Panc1 (cell line): ENCODE measurements at regions not wholly inside any gene's neighbourhood (a gene's known extent, or its start where the extent isn't known, plus 50 kb on each side); places are given as distances from the start of the nearest gene placed in this dataset.

Experiments used
- ATAC-seq: fragments of 200-7000 bp; cut with Tn5 transposase; 2 replicates; pipeline ENCODE4 v1.9.1; 2020; ENCODE audit warnings: mild to moderate bottlenecking, moderate library complexity
- BruUV-seq: library from RNA; stranded (reverse); fragments of 400-500 nt; replicated peaks from 2 replicates; lab custom pipeline; 2021; lab: Mats Ljungman, UMichigan
- CTCF ChIA-PET: fragments of 300-600 bp; sonication (Branson Sonifier 250); formaldehyde crosslinking; loops from one replicate; lab custom pipeline; 2022; ENCODE audit warnings: antibody characterized with exemption; lab: Charles Lee
- POLR2A ChIA-PET: fragments of 300-600 bp; sonication (Branson Sonifier 250); formaldehyde crosslinking; loops from one replicate; lab custom pipeline; 2022; ENCODE audit warnings: antibody characterized with exemption; lab: Charles Lee
- DNase-seq: peaks from one replicate; pipeline ENCODE4 v3.0.0-alpha.2; 2010; ENCODE audit warnings: low read depth, low spot score
- H3K27ac ChIP-seq: 2 replicates; pipeline ENCODE4 v1.5.1; 2011; ENCODE audit warnings: mild to moderate bottlenecking, low read length, inconsistent platforms
- H3K27me3 ChIP-seq: fragments of 200-500 bp; sonication (Bioruptor generic); 2 replicates; pipeline ENCODE4 v1.6.0; 2014; ENCODE audit warnings: low read length, inconsistent platforms; ENCODE audit not compliant: control insufficient read depth, insufficient read depth
- H3K36me3 ChIP-seq: fragments of 200-500 bp; sonication (Bioruptor generic); 2 replicates; pipeline ENCODE4 v1.5.1; 2014; ENCODE audit warnings: inconsistent platforms, mild to moderate bottlenecking, low read length, moderate library complexity; ENCODE audit not compliant: control insufficient read depth, insufficient read depth
- H3K4me1 ChIP-seq: 2 replicates; pipeline ENCODE4 v1.5.1; 2011; ENCODE audit warnings: inconsistent platforms, mild to moderate bottlenecking, low read length, moderate library complexity; ENCODE audit not compliant: control insufficient read depth, insufficient read depth
- H3K4me3 ChIP-seq, 2 experiments: 2 replicates each; pipeline ENCODE4 v1.5.1; 2011 to 2012; ENCODE audit warnings: low read depth in 2 of 2, low read length in 2 of 2, mild to moderate bottlenecking in 2 of 2, inconsistent platforms in 1 of 2, moderate library complexity in 1 of 2
- H3K9me3 ChIP-seq: fragments of 200-500 bp; sonication (Bioruptor generic); 2 replicates; pipeline ENCODE4 v1.5.1; 2014; ENCODE audit warnings: low read depth, mild to moderate bottlenecking, inconsistent platforms, low read length, moderate library complexity; ENCODE audit not compliant: control insufficient read depth, insufficient read depth
- CTCF ChIP-seq: fragments of 450-650 bp; IDR thresholded peaks from 2 replicates; pipeline ENCODE4 v1.5.1; 2017; ENCODE audit warnings: mild to moderate bottlenecking
- POLR2AphosphoS5 ChIP-seq: IDR thresholded peaks from 2 replicates; pipeline ENCODE4 v1.6.1; 2012; ENCODE audit warnings: mild to moderate bottlenecking, low read depth, low read length, moderate library complexity
- REST ChIP-seq, 2 experiments: IDR thresholded peaks; 2 replicates each; pipeline ENCODE4 v1.6.1; 2011 to 2012; ENCODE audit warnings: low read depth in 2 of 2, control low read depth in 1 of 2, low read length in 1 of 2, mild to moderate bottlenecking in 1 of 2, moderate library complexity in 1 of 2; ENCODE audit not compliant: insufficient read depth in 1 of 2
- SIN3A ChIP-seq: IDR thresholded peaks from 2 replicates; pipeline ENCODE4 v1.6.1; 2012; ENCODE audit warnings: low read depth, mild to moderate bottlenecking, low read length, moderate library complexity, borderline replicate concordance; ENCODE audit not compliant: insufficient read depth
- TCF7L2 ChIP-seq: IDR thresholded peaks from 2 replicates; pipeline ENCODE4 v1.6.1; 2011; ENCODE audit warnings: mild to moderate bottlenecking, low read depth, low read length, inconsistent platforms
- in situ Hi-C: cut with HindIII; loops from 2 replicates; pipeline ENCODE4 v1.10.0; 2016; ENCODE audit warnings: low sequenced_read_pairs, low pct_unique_long_range_greater_than_20kb
- intact Hi-C: fragments of 100-400 bp; cut with micrococcal nuclease; formaldehyde crosslinking; loops from one replicate; pipeline ENCODE4 v1.10.0; 2022; ENCODE audit not compliant: unreplicated experiment

GRCh38 chr7:116095396-116095795, 64.8 kb upstream of the TFEC start:
- Histone ChIP-seq H3K4me3 (no peak overlapping the region), H3K27me3 (no peaks in the 10 kb centered on the region), H3K27ac (no peak overlapping the region), H3K36me3 (no peaks in the 10 kb centered on the region), H3K4me1 (no peaks in the 10 kb centered on the region), H3K9me3 (no peaks in the 10 kb centered on the region)
- ChIA-PET POLR2A (no interaction called here), CTCF (no interaction called here)
- TF ChIP-seq TCF7L2: no peak
- no peak for TF ChIP-seq CTCF
- TF ChIP-seq REST (IDR thresholded peaks at IDR 0.05; ENCODE audit: insufficient read depth in 1 of 2, low read depth in 2 of 2, low read length in 1 of 2): no peak
- TF ChIP-seq POLR2AphosphoS5: no peak
- no peak for TF ChIP-seq SIN3A
- BruUV-seq: no TSS peak
- intact Hi-C loops: no loop called here
- in situ Hi-C loops: no loop called here
- ATAC-seq (no peak), DNase-seq (no peak)

GRCh38 chr7:116097365-116098009, 66.9 kb upstream of the TFEC start:
- peak; percentile 78 for ATAC-seq
- in situ Hi-C loops: no loop called here
- POLR2A ChIA-PET: no interaction called here

More at GRCh38 chr7:116097365-116098009, 66.9 kb upstream of the TFEC start:
- no TSS peak for BruUV-seq
- Histone ChIP-seq H3K27me3 (no peaks in the 10 kb centered on the region; the same call in 1 of the 2 replicates), H3K9me3 (no peaks in the 10 kb centered on the region), H3K36me3 (no peaks in the 10 kb centered on the region), H3K27ac (no peak overlapping the region), H3K4me1 (no peaks in the 10 kb centered on the region), H3K4me3 (no peak overlapping the region)
- intact Hi-C loops: no loop called here
- TF ChIP-seq SIN3A (no peak), POLR2AphosphoS5 (no peak), REST (IDR thresholded peaks at IDR 0.05; ENCODE audit: insufficient read depth in 1 of 2, low read depth in 2 of 2, low read length in 1 of 2) (no peak), CTCF (no peak), TCF7L2 (no peak)
- CTCF ChIA-PET: no interaction called here
- DNase-seq: peak; percentile 24
